Gastroesophageal sphincter (tissue), 4 donors: ENCODE measurements at regions not wholly inside any gene's neighbourhood (a gene's known extent, or its start where the extent isn't known, plus 50 kb on each side); places are given as distances from the start of the nearest gene placed in this dataset.

Experiments
- ATAC-seq: fragments of 150-250 bp; one replicate; pipeline ENCODE4 v1.9.1; 2016; ENCODE audit warnings: mild to moderate bottlenecking, moderate library complexity
- H3K27ac ChIP-seq, 4 donors: fragments of 200-600 bp; sonication (generic) in 3 of 4; 1 replicate in 3 of 4; 2 replicates in 1 of 4; pipeline ENCODE4 v1.5.1; 2016 to 2019
- H3K27me3 ChIP-seq: fragments of 200-600 bp; sonication (generic); one replicate; pipeline ENCODE4 v1.5.1; 2019
- H3K36me3 ChIP-seq, 2 donors: fragments of 200-600 bp; sonication (generic); one replicate each; pipeline ENCODE4 v1.5.1; 2019; ENCODE audit warnings: control low read depth in 1 of 2
- H3K4me1 ChIP-seq, 3 donors: fragments of 200-600 bp; sonication (generic); 1 replicate in 2 of 3; 2 replicates in 1 of 3; pipeline ENCODE4 v1.5.1; 2016 to 2019; ENCODE audit warnings: control low read depth in 2 of 3
- H3K4me3 ChIP-seq, 2 donors: fragments of 200-600 bp; sonication (generic); one replicate each; pipeline ENCODE4 v1.5.1; 2019; ENCODE audit warnings: mild to moderate bottlenecking in 1 of 2, moderate library complexity in 1 of 2
- H3K9me3 ChIP-seq, 3 donors: fragments of 200-600 bp; sonication (generic); one replicate each; pipeline ENCODE4 v1.5.1; 2017 to 2019; ENCODE audit warnings: control low read depth in 2 of 3
- EP300 ChIP-seq: sonication (generic); formaldehyde crosslinking; IDR thresholded peaks from one replicate; pipeline ENCODE4 v1.6.1; 2017; ENCODE audit warnings: antibody characterized with exemption, mild to moderate bottlenecking
- POLR2A ChIP-seq, 2 donors: fragments of 450-650 bp; IDR thresholded peaks; one replicate each; pipeline ENCODE4 v1.6.1; 2017; ENCODE audit warnings: antibody characterized with exemption in 2 of 2, mild to moderate bottlenecking in 2 of 2, moderate library complexity in 1 of 2
- POLR2AphosphoS5 ChIP-seq: sonication (generic); formaldehyde crosslinking; IDR thresholded peaks from one replicate; pipeline ENCODE4 v1.6.1; 2017; ENCODE audit warnings: antibody characterized with exemption
- WGBS, 2 donors: methylation state at CpG; one replicate each; pipeline ENCODE4 v1.1.5; 2018; ENCODE audit warnings: low coverage in 1 of 2; 5-methylcytosine and 5-hydroxymethylcytosine counted together
- TF ChIP-seq, protein P1 (sequence below), 4 experiments: fragments of 200-600 bp in 2 of 4; fragments of 450-650 bp in 2 of 4; sonication (generic) in 1 of 4; IDR thresholded peaks; one replicate each; pipeline ENCODE4 v1.5.1; 2017 to 2019; ENCODE audit warnings: antibody characterized with exemption in 4 of 4, mild to moderate bottlenecking in 2 of 4, moderate library complexity in 2 of 4

DNA sequence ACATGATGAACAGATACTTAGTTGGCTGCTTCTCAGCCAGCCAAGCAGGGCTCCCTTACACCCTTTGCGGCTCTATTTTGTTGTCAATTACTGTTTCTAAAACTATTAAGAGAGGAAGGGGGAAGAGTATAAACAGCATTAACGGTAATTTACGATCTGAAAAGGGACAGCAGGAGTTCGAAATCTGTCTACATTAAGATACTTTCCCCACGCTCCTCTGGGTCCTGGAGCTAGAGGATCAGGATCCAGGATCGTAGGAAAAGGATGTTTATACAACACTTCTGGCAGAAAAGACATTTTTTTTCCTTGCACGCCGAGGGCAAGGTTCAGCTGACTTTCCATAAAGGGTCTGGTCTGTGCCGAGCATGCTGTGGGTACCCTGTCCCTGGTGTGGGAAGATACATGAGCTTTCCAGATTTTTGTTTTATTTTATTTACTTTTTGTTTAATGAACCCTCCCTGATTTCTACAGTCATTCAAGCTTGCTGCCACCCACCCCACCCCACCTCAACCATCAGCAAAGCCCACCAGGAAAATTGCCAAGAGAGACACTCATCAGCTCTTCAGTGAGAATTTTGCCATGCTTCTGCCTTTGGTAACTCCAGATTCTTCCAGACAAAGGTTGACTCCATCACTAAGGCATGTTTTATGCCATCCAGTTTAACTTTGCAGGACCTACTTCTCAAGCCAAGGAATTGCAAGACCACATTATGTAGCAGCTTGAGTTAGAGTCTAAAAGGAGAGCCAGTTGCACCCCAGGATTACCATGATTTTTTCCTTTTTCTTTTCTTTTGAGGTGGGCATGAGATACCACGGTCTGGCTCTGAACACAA is 188.1 kb downstream of the QDPR start:
- no peak overlapping the region for H3K27ac ChIP-seq
- 25 to 58% methylated on average over 7 to 10 of the region's 10 CpGs for WGBS, 2 donors
- H3K4me3 ChIP-seq = no peak overlapping the region
- no peaks in the 10 kb centered on the region for H3K36me3 ChIP-seq
- no peak for ATAC-seq
- no peaks in the 10 kb centered on the region for H3K27me3 ChIP-seq
- TF ChIP-seq POLR2A (IDR thresholded peaks at IDR 0.05) = no peak
- no peak for TF ChIP-seq POLR2AphosphoS5
- TF ChIP-seq, protein P1, sequence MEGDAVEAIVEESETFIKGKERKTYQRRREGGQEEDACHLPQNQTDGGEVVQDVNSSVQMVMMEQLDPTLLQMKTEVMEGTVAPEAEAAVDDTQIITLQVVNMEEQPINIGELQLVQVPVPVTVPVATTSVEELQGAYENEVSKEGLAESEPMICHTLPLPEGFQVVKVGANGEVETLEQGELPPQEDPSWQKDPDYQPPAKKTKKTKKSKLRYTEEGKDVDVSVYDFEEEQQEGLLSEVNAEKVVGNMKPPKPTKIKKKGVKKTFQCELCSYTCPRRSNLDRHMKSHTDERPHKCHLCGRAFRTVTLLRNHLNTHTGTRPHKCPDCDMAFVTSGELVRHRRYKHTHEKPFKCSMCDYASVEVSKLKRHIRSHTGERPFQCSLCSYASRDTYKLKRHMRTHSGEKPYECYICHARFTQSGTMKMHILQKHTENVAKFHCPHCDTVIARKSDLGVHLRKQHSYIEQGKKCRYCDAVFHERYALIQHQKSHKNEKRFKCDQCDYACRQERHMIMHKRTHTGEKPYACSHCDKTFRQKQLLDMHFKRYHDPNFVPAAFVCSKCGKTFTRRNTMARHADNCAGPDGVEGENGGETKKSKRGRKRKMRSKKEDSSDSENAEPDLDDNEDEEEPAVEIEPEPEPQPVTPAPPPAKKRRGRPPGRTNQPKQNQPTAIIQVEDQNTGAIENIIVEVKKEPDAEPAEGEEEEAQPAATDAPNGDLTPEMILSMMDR (IDR thresholded peaks at IDR 0.05) = no peak
- TF ChIP-seq EP300 = no peak
- H3K4me1 ChIP-seq = peaks cover 0 to 19% (median 0%) of the 10 kb centered on the region in 3 donors
- H3K9me3 ChIP-seq = no peaks in the 10 kb centered on the region

DNA sequence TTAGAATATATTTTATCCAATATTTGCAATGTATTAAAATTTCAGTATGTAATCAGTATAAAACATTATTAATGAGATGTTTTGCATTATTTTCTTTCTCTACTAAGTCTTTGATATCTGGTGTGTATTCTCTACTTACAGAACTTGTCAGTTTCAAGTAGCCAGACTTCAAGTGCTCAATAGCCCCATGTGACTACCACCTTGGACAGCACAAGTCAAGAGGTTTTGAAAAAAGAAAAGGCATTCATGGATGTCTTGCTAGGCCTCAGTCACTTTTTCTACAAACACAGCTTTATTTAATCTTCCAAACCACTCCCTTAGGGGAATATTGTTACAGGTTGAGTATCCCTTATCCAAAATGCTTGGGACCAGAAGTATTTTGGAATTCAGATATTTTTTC is 189.4 kb downstream of the QDPR start:
- H3K4me1 ChIP-seq = peaks cover 0 to 15% (median 0%) of the 10 kb centered on the region in 3 donors
- H3K27me3 ChIP-seq = no peaks in the 10 kb centered on the region
- H3K9me3 ChIP-seq = no peaks in the 10 kb centered on the region
- ATAC-seq = no peak
- H3K4me3 ChIP-seq = no peak overlapping the region
- TF ChIP-seq EP300 = no peak
- no peak for TF ChIP-seq POLR2AphosphoS5
- no peak for TF ChIP-seq POLR2A (IDR thresholded peaks at IDR 0.05)
- TF ChIP-seq, protein P1 (IDR thresholded peaks at IDR 0.05) = no peak
- H3K36me3 ChIP-seq = no peaks in the 10 kb centered on the region
- no peak overlapping the region for H3K27ac ChIP-seq

DNA sequence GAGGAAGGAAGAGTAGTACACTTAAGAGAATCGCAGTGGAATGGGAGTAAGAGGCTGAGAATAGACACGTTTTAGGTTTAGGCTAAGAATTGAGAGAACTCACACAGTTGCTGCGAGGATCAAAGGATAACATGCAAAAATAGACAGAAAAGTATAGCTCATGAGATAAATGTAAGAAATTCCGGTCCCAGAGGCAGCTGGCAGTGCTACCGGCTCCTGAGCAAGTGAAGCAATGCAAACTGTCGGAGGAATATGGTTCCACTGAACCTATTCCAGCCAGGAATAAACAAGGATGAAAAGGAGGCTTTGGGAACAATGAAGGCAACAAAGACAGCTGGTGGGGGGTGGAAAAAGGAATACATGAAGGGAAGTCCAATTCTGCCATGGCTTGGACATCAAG is 191.8 kb downstream of the QDPR start:
- no peak for ATAC-seq
- H3K4me1 ChIP-seq = peaks cover 0 to 13% (median 0%) of the 10 kb centered on the region in 3 donors
- no peak overlapping the region for H3K4me3 ChIP-seq
- H3K27me3 ChIP-seq = no peaks in the 10 kb centered on the region
- TF ChIP-seq POLR2AphosphoS5 = no peak
- TF ChIP-seq, protein P1 (IDR thresholded peaks at IDR 0.05) = no peak
- no peak for TF ChIP-seq POLR2A (IDR thresholded peaks at IDR 0.05)
- no peak for TF ChIP-seq EP300
- no peak overlapping the region for H3K27ac ChIP-seq
- 84 to 92% methylated on average over 6 of the region's 6 CpGs for WGBS, 2 donors
- H3K36me3 ChIP-seq = no peaks in the 10 kb centered on the region
- H3K9me3 ChIP-seq = no peaks in the 10 kb centered on the region

DNA sequence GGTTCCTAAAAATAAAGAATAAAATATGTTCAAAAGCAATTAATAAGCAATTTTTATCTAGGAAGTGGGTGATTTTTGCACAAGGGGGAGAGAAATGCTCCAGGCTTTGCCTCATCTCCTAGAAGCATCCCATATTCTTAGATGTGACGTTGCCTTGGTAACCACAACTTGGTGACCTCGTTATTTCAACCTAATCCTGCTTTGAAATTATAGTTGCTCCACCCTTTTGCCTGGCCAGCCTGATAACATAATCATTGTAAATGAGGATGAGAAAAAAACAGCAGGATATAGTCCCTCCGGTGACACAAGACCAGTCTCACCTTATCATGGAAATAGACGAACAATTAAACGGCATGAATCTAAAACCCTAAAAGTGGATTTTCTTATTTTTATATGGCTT is 194.4 kb downstream of the QDPR start:
- Histone ChIP-seq H3K27ac (no peak overlapping the region), H3K27me3 (no peaks in the 10 kb centered on the region), H3K9me3 (no peaks in the 10 kb centered on the region), H3K4me1 (no peaks in the 10 kb centered on the region), H3K36me3 (no peaks in the 10 kb centered on the region), H3K4me3 (no peak overlapping the region)
- TF ChIP-seq, protein P1 (IDR thresholded peaks at IDR 0.05) = no peak
- TF ChIP-seq POLR2AphosphoS5 (no peak), EP300 (no peak)
- ATAC-seq = no peak
- 69 to 72% methylated on average over 5 of the region's 5 CpGs for WGBS, 2 donors

DNA sequence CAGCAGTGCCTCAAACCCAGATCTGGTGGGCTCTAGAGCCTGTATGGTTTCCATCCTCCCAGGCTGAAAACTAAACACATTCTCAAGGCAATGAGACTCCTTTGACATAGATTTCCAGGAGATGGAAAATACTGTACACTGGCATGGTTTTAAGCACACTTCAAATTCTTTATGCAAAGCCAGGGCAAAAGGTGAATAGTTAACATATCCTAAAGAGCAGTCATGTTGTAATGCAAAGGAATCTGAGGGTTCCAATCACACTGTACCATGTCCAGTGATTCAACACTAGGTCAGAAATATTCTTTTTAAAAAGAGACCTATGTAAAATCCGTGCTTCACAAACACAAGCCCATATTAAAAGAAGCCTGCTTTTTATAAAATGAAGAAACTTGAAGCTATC is 195.3 kb downstream of the QDPR start:
- no peak overlapping the region for H3K27ac ChIP-seq
- no peaks in the 10 kb centered on the region for H3K27me3 ChIP-seq
- 77 to 92% methylated on average over 1 of the region's 1 CpG for WGBS, 2 donors
- no peaks in the 10 kb centered on the region for H3K9me3 ChIP-seq
- no peak for ATAC-seq
- TF ChIP-seq POLR2AphosphoS5 = no peak
- TF ChIP-seq EP300 = no peak
- TF ChIP-seq, protein P1 (IDR thresholded peaks at IDR 0.05) = no peak
- TF ChIP-seq POLR2A (IDR thresholded peaks at IDR 0.05) = no peak
- no peaks in the 10 kb centered on the region for H3K4me1 ChIP-seq
- no peak overlapping the region for H3K4me3 ChIP-seq
- no peaks in the 10 kb centered on the region for H3K36me3 ChIP-seq
